Lung (tissue), 11 donors: ENCODE measurements at regions not wholly inside any gene's neighbourhood (a gene's known extent, or its start where the extent isn't known, plus 50 kb on each side); places are given as distances from the start of the nearest gene placed in this dataset.

Experiments
- ATAC-seq: fragments of 200-7000 bp; cut with Tn5 transposase; one replicate; pipeline ENCODE4 v1.9.1; 2020; ENCODE audit warnings: moderate number of reproducible peaks; ENCODE audit not compliant: insufficient read depth, low FRiP score
- DNase-seq, 3 donors: peaks; one replicate each; pipeline ENCODE4 v3.0.0-alpha.2; 2013 to 2017
- H3K27ac ChIP-seq, 2 donors: one replicate each; pipeline ENCODE4 v1.5.1; 2013; ENCODE audit warnings: mild to moderate bottlenecking in 2 of 2, moderate library complexity in 2 of 2, control low read depth in 1 of 2, inconsistent platforms in 1 of 2, low read depth in 1 of 2, low read length in 1 of 2
- H3K27me3 ChIP-seq, 3 donors: one replicate each; pipeline ENCODE4 v1.5.1; 2013; ENCODE audit warnings: low read length in 2 of 3; ENCODE audit not compliant: control insufficient read depth in 3 of 3, insufficient read depth in 3 of 3
- H3K36me3 ChIP-seq, 4 donors: one replicate each; pipeline ENCODE4 v1.5.1; 2013; ENCODE audit warnings: low read length in 4 of 4, mild to moderate bottlenecking in 1 of 4, moderate library complexity in 1 of 4; ENCODE audit not compliant: control insufficient read depth in 4 of 4, insufficient read depth in 4 of 4
- H3K4me1 ChIP-seq, 5 donors: one replicate each; pipeline ENCODE4 v1.5.1; 2013; ENCODE audit warnings: low read length in 5 of 5, mild to moderate bottlenecking in 2 of 5, moderate library complexity in 1 of 5; ENCODE audit not compliant: control insufficient read depth in 5 of 5, insufficient read depth in 5 of 5
- H3K4me3 ChIP-seq: one replicate; pipeline ENCODE4 v1.5.1; 2013; ENCODE audit warnings: mild to moderate bottlenecking, control low read depth, moderate library complexity
- H3K9ac ChIP-seq, 2 donors: one replicate each; pipeline ENCODE4 v1.5.1; 2013; ENCODE audit warnings: low read length in 2 of 2, control low read depth in 1 of 2; ENCODE audit not compliant: insufficient read depth in 1 of 2
- H3K9me3 ChIP-seq, 4 donors: one replicate each; pipeline ENCODE4 v1.5.1; 2013; ENCODE audit warnings: low read length in 3 of 4, mild to moderate bottlenecking in 1 of 4, moderate library complexity in 1 of 4; ENCODE audit not compliant: control insufficient read depth in 4 of 4, insufficient read depth in 3 of 4
- CTCF ChIP-seq: IDR thresholded peaks from 2 replicates; pipeline ENCODE4 v1.5.1; 2012; ENCODE audit warnings: mild to moderate bottlenecking; ENCODE audit errors: control extremely low read depth, extremely low read depth
- WGBS, 2 donors: extraction: QIAGEN DNeasy Blood & Tissue Kit; methylation state at CpG; one replicate each; pipeline ENCODE4 v1.1.7; 2013; 5-methylcytosine and 5-hydroxymethylcytosine counted together
- donor health status: control.
- donor health status: control.
- donor health status: Bipolar disorder and iron deficiency.
- donor health status: healthy.
- donor health status: DM: yes; HTN: yes; CAD: no.

DNA sequence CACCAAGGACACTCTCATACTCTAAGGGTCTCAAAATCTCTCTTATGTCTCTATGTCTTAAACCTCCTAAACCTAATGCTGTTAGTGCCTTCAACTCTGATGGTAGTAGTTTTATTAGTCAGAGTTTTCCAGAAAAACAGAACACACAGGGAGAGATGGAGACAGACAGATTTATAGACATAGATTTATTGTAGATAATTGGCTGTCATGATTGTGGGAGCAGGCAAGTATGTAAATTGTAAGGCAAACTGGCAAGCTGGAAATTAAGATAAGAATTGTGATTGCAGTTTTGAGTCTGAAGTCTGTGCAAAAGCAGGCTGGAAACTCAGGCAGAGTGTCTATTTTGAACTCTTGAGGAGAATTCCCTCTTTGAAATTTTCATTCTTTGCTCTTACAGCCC is 96.3 kb upstream of the ROBO1 start:
- H3K27me3 ChIP-seq, result no peaks in the 10 kb centered on the region
- ATAC-seq (no peak), DNase-seq (peak in 1 of 3 donors; percentile 9)
- no peaks in the 10 kb centered on the region for H3K36me3 ChIP-seq
- H3K9me3 ChIP-seq, result peaks cover 0 to 5% (median 0%) of the 10 kb centered on the region in 4 donors
- no peak overlapping the region for H3K27ac ChIP-seq
- H3K9ac ChIP-seq, result no peak overlapping the region
- peaks cover 0 to 13% (median 0%) of the 10 kb centered on the region in 5 donors for H3K4me1 ChIP-seq
- no peak overlapping the region for H3K4me3 ChIP-seq
- no peak for TF ChIP-seq CTCF

GRCh38 chr3:79848876-79849275 is 81.1 kb upstream of the ROBO1 start:
- ATAC-seq, result no peak
- TF ChIP-seq CTCF, result no peak
- no peak for DNase-seq
- Histone ChIP-seq H3K9me3 (no peaks in the 10 kb centered on the region), H3K9ac (no peak overlapping the region), H3K27ac (no peak overlapping the region), H3K27me3 (no peaks in the 10 kb centered on the region), H3K36me3 (no peaks in the 10 kb centered on the region), H3K4me1 (no peaks in the 10 kb centered on the region), H3K4me3 (no peak overlapping the region)
- WGBS, 2 donors, result 80% methylated on average over 3 to 4 of the region's 4 CpGs

DNA sequence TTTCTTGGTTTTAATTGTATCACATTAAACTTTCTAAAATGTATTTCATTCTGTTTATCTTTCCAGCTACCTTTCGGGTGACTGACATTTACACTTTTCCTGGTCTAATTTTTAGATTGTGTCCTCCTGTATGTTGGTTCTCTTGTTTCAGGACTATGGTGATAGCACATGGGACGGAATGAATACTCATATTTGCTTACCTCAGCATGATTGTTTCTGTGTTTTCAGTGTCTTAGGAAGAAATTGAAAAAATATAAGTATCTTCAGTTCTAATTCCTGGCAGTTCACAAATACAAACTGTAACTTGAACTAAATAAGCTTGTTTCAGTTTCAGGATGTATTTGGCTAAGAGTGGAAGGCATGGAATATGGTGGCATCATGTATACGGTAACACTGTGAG is 80.1 kb upstream of the ROBO1 start:
- Histone ChIP-seq H3K4me3 (no peak overlapping the region), H3K27me3 (no peaks in the 10 kb centered on the region), H3K36me3 (no peaks in the 10 kb centered on the region), H3K4me1 (no peaks in the 10 kb centered on the region), H3K9ac (no peak overlapping the region), H3K9me3 (no peaks in the 10 kb centered on the region), H3K27ac (no peak overlapping the region)
- no peak for TF ChIP-seq CTCF
- DNase-seq (no peak), ATAC-seq (no peak)
- WGBS, 2 donors, result 57 to 59% methylated on average over 3 of the region's 3 CpGs

DNA sequence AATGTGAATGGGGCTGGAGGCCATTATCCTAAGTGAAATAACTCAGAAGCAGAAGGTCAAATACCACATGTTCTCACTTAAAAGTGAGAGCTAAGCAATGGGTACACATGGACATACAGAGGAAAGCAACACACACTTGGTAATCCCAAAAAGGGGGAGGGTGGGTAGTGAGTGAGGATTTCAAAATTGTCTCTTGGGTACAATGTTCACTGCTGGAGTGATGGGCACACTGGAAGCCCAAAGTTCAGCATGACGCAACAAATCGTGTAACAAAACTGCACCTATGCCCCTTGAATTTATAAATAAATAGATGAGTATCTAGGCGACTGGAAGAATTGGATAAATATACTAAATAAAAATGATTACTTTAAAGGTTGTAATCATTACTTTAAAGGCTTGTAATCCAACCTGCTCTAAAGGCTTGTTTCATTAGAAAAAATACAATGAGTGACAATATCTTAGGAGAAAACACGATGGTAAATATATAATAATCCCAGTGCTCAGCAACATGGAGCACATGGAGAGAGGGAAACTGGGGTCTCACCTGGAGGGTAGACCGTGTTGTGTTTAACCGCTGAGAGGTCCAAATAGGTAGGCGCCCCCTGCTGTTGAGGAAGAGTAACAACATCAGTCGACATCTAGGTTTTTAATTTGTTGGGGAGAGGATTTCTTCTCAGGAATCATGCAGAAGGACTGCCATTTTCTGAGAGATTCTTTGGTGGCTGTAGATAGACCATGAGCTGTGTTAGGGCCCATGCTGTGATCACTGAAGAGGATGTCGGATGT is 78.5 kb upstream of the ROBO1 start:
- H3K4me1 ChIP-seq, result no peaks in the 10 kb centered on the region
- 59 to 63% methylated on average over 9 of the region's 9 CpGs for WGBS, 2 donors
- no peak overlapping the region for H3K27ac ChIP-seq
- DNase-seq, result no peak
- no peaks in the 10 kb centered on the region for H3K27me3 ChIP-seq
- no peaks in the 10 kb centered on the region for H3K36me3 ChIP-seq
- H3K4me3 ChIP-seq, result no peak overlapping the region
- TF ChIP-seq CTCF, result no peak
- no peak overlapping the region for H3K9ac ChIP-seq
- no peaks in the 10 kb centered on the region for H3K9me3 ChIP-seq
- ATAC-seq, result no peak
